Neural crest cell (in vitro differentiated cells): ENCODE measurements at regions not wholly inside any gene's neighbourhood (a gene's known extent, or its start where the extent isn't known, plus 50 kb on each side); places are given as distances from the start of the nearest gene placed in this dataset.

Experiments
- DNase-seq: peaks from one replicate; pipeline ENCODE4 v3.0.0; 2021; ENCODE audit warnings: low read depth, mixed read lengths, low spot score
- H3K27ac Mint-ChIP-seq: one replicate; pipeline ENCODE4 v1.8.0; 2021; ENCODE audit warnings: mild to moderate bottlenecking, mixed read lengths; ENCODE audit not compliant: unreplicated experiment
- H3K27me3 Mint-ChIP-seq: 2 replicates; pipeline ENCODE4 v1.8.0; 2021; ENCODE audit warnings: low read depth, mild to moderate bottlenecking, mixed read lengths
- H3K36me3 Mint-ChIP-seq: 2 replicates; pipeline ENCODE4 v1.8.0; 2021; ENCODE audit warnings: low read depth, mild to moderate bottlenecking, mixed read lengths
- H3K4me1 Mint-ChIP-seq: 2 replicates; pipeline ENCODE4 v1.8.0; 2021; ENCODE audit warnings: mixed read lengths
- H3K4me3 Mint-ChIP-seq: one replicate; pipeline ENCODE4 v1.8.0; 2021; ENCODE audit warnings: mild to moderate bottlenecking, mixed read lengths
- H3K9me3 Mint-ChIP-seq: 2 replicates; pipeline ENCODE4 v1.8.0; 2021; ENCODE audit warnings: mixed read lengths
- TF ChIP-seq, protein P1 (sequence below): fragments of 200-600 bp; sonication (generic); conservative IDR thresholded peaks from 2 replicates; pipeline ENCODE4 v1.5.0; 2021; ENCODE audit warnings: antibody characterized with exemption, mild to moderate bottlenecking

DNA sequence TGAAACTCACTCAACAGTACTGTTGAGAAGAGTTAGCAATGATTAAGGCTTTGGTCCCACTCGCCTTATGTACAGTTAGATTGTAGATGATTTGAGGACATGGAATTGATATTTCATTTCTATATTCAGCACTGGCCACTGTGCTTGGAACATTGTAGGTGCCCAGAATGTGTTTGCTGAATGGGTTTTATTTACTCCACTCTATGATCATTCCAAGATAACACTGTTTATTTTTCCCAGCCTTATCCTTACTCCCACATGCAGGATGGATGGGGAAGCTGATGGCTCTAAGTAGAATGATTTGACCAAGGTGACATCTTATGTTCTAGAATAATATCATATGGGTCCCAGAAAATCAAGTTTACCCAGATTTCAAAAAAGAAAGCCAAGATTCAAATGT, 124.6 kb upstream of the RXFP2 start:
- Mint-ChIP-seq H3K4me3 (no peak overlapping the region), H3K4me1 (no peaks in the 10 kb centered on the region), H3K27me3 (no peaks in the 10 kb centered on the region), H3K9me3 (peaks cover 9% of the 10 kb centered on the region), H3K27ac (no peak overlapping the region), H3K36me3 (no peaks in the 10 kb centered on the region)
- TF ChIP-seq, protein P1, sequence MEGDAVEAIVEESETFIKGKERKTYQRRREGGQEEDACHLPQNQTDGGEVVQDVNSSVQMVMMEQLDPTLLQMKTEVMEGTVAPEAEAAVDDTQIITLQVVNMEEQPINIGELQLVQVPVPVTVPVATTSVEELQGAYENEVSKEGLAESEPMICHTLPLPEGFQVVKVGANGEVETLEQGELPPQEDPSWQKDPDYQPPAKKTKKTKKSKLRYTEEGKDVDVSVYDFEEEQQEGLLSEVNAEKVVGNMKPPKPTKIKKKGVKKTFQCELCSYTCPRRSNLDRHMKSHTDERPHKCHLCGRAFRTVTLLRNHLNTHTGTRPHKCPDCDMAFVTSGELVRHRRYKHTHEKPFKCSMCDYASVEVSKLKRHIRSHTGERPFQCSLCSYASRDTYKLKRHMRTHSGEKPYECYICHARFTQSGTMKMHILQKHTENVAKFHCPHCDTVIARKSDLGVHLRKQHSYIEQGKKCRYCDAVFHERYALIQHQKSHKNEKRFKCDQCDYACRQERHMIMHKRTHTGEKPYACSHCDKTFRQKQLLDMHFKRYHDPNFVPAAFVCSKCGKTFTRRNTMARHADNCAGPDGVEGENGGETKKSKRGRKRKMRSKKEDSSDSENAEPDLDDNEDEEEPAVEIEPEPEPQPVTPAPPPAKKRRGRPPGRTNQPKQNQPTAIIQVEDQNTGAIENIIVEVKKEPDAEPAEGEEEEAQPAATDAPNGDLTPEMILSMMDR, result no peak
- DNase-seq, result no peak

DNA sequence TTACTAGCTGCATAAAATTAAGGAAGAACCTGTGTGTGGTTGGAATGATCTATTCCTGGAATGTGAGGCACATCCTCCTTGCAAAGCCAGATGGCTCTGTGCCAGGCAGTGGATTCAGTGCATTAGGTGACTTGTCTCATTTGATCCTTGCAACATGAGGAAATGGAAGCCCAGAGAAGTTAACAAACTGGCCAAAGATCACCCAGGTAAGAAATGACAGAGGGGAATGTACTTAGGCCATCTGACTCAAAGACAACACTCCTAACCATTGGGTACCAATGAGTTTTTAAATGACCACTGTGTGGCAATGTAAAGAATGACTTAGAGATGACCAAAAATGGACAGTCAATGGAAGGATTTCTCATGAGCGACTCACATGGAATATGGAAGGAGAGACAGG, 114.2 kb upstream of the RXFP2 start:
- TF ChIP-seq, protein P1, result no peak
- H3K4me1 Mint-ChIP-seq, result no peaks in the 10 kb centered on the region

DNA sequence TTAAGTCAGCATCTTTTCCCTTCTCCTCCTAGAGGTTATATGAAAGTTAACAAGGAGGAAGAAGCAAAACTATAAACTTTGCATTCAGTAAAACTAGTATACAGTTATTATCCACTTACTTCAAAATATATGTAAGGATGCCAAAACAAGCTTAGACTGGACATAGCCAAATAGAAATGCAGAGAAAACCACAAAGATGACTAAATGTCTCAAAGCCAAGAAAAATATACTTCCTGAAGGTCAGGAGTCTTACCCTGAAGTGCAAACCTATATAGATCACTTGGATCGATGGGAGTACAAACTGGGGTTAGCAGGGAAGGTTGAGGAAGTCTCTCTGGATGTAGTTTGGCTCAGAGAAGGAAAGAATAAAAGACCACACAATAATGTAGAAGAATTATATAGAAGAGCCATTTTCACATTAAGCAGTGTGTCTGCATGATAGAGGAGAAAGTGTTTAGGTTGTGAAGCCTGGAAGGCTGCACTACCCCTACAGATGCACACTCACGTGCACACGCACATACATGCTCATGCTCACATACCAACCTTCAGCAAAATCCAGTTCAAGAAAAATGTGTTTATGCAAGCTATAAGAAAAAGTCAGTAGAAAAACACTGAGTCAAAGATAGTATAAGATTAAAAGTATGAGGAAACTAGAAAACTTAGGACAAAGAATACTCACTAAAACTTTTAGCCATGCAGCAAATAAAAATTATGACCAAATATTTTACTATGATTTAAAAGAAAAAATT, 112.1 kb upstream of the RXFP2 start:
- H3K36me3 Mint-ChIP-seq, result no peaks in the 10 kb centered on the region
- no peaks in the 10 kb centered on the region for H3K4me1 Mint-ChIP-seq
- H3K27ac Mint-ChIP-seq, result no peak overlapping the region
- TF ChIP-seq, protein P1, result no peak
- H3K4me3 Mint-ChIP-seq, result no peak overlapping the region
- H3K9me3 Mint-ChIP-seq, result no peaks in the 10 kb centered on the region
- H3K27me3 Mint-ChIP-seq, result no peaks in the 10 kb centered on the region
- DNase-seq, result no peak

More for the DNA sequence above, 114.2 kb upstream of the RXFP2 start:
- Mint-ChIP-seq H3K27ac (no peak overlapping the region), H3K4me3 (no peak overlapping the region), H3K9me3 (no peaks in the 10 kb centered on the region), H3K27me3 (no peaks in the 10 kb centered on the region), H3K36me3 (no peaks in the 10 kb centered on the region)
- no peak for DNase-seq

DNA sequence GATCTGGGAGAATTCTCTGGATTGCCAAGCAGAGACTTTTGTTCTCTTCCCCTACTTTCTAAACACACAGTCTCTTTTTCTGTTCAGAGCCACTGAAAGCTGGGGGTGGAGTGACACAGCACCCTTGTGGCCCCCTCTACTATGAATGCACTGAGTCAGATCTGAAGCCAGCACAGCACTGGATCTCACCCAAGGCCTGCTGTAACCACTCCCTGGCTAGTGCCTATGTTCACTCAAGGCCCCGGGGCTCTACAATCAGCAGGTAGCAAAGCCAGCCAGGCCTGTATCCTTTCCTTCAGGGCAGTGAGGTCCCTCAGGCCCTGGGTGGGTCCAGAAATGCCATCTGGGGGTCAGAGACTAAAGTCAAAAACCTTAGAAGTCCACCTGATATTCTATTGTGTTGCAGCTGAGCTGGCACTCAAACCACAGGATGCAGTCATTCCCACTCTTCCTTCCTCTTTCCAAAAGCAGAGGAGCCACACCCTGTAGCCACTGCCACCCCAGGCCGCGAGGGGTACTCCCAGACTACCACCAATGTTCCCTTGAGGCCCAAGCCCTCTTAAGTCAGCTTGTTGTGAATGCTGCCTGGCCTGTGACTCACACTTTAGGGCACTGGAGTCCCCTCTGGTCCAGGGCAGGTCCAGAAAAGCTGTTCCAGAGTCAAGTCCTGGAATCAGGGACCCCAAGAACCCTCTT, 110.1 kb upstream of the RXFP2 start:
- Mint-ChIP-seq H3K27me3 (no peaks in the 10 kb centered on the region), H3K9me3 (peaks cover 4% of the 10 kb centered on the region), H3K27ac (no peak overlapping the region)

DNA sequence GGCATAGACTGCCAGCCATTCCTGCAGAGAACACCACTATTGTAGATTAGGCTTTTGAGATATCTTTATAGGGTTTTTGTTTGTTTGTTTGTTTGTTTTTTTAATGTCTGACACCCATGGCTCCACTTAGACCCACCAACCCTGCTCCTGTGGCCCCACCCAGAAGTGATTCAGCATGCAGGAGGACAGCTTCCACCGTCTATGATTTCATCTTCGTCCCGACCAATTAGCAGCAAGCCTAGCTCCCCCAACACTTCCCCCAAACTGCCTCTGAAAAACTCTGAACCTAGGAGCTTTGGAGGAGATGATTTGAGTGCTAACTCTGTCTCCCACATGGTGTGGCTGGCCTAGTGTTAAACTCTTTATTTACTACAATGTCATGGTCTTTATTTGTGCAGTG, 108.3 kb upstream of the RXFP2 start:
- TF ChIP-seq, protein P1, result no peak
- Mint-ChIP-seq H3K27me3 (no peaks in the 10 kb centered on the region), H3K4me3 (no peak overlapping the region), H3K9me3 (peaks cover 4% of the 10 kb centered on the region), H3K36me3 (no peaks in the 10 kb centered on the region), H3K27ac (no peak overlapping the region), H3K4me1 (no peaks in the 10 kb centered on the region)
- no peak for DNase-seq

More for the DNA sequence above, 110.1 kb upstream of the RXFP2 start:
- TF ChIP-seq, protein P1, result no peak
- no peaks in the 10 kb centered on the region for H3K36me3 Mint-ChIP-seq
- no peaks in the 10 kb centered on the region for H3K4me1 Mint-ChIP-seq
- no peak overlapping the region for H3K4me3 Mint-ChIP-seq
- no peak for DNase-seq
